GM23338 (cell line): ENCODE measurements at regions not wholly inside any gene's neighbourhood (a gene's known extent, or its start where the extent isn't known, plus 50 kb on each side); places are given as distances from the start of the nearest gene placed in this dataset.

ENCODE experiments used
- ATAC-seq: fragments of 200-7000 bp; cut with Tn5 transposase; 3 replicates; pipeline ENCODE4 v1.9.1; 2020
- DNase-seq: peaks from one replicate; pipeline ENCODE4 v3.0.0-alpha.2; 2015; ENCODE audit warnings: low spot score
- H2AFZ ChIP-seq: fragments of 200-600 bp; sonication (generic); 2 replicates; pipeline ENCODE4 v1.8.0; 2016; ENCODE audit warnings: antibody characterized with exemption, mild to moderate bottlenecking, moderate library complexity
- H3F3A ChIP-seq: fragments of 200-600 bp; sonication (generic); replicated peaks from 2 replicates; pipeline ENCODE4 v1.8.0; 2017; ENCODE audit warnings: antibody characterized with exemption, mixed run types, low read depth
- H3K27ac ChIP-seq: fragments of 200-600 bp; sonication (generic); 2 replicates; pipeline ENCODE4 v1.6.1; 2016; ENCODE audit warnings: low read depth
- H3K27me3 ChIP-seq: fragments of 200-600 bp; sonication (generic); 2 replicates; pipeline ENCODE4 v1.8.0; 2016; ENCODE audit warnings: mild to moderate bottlenecking, mixed run types, moderate library complexity; ENCODE audit not compliant: insufficient read depth
- H3K36me3 ChIP-seq: fragments of 200-600 bp; sonication (generic); 2 replicates; pipeline ENCODE4 v1.8.0; 2016; ENCODE audit warnings: mild to moderate bottlenecking; ENCODE audit not compliant: insufficient read depth
- H3K4me1 ChIP-seq: fragments of 200-600 bp; sonication (generic); 2 replicates; pipeline ENCODE4 v1.8.0; 2016; ENCODE audit warnings: mild to moderate bottlenecking, moderate library complexity; ENCODE audit not compliant: insufficient read depth
- H3K4me2 ChIP-seq: fragments of 200-600 bp; sonication (generic); 2 replicates; pipeline ENCODE4 v1.7.1; 2017; ENCODE audit warnings: mixed run types
- H3K4me3 ChIP-seq: fragments of 200-600 bp; sonication (generic); 2 replicates; pipeline ENCODE4 v1.6.1; 2016; ENCODE audit warnings: mixed run types
- H3K79me2 ChIP-seq: fragments of 200-600 bp; sonication (generic); replicated peaks from 2 replicates; pipeline ENCODE4 v1.8.0; 2017; ENCODE audit warnings: mild to moderate bottlenecking; ENCODE audit not compliant: insufficient read depth
- H3K9me2 ChIP-seq: fragments of 200-600 bp; sonication (generic); 2 replicates; pipeline ENCODE4 v1.8.0; 2017; ENCODE audit not compliant: insufficient read depth
- H4K20me1 ChIP-seq: fragments of 200-600 bp; sonication (generic); replicated peaks from 2 replicates; pipeline ENCODE4 v1.8.0; 2017; ENCODE audit warnings: mild to moderate bottlenecking; ENCODE audit not compliant: insufficient read depth
- H3K27ac Mint-ChIP-seq: 2 replicates; pipeline ENCODE4 v1.8.0; 2020; ENCODE audit warnings: inconsistent platforms, mild to moderate bottlenecking, moderate library complexity, mixed read lengths
- H3K27me3 Mint-ChIP-seq: 3 replicates; pipeline ENCODE4 v1.8.0; 2022; ENCODE audit warnings: low read depth, mild to moderate bottlenecking, moderate library complexity, mixed read lengths, inconsistent platforms; ENCODE audit not compliant: insufficient read depth, poor library complexity
- H3K36me3 Mint-ChIP-seq: 3 replicates; pipeline ENCODE4 v1.8.0; 2021; ENCODE audit warnings: low read depth, mild to moderate bottlenecking, inconsistent platforms, moderate library complexity, mixed read lengths
- H3K4me1 Mint-ChIP-seq: 3 replicates; pipeline ENCODE4 v1.8.0; 2020; ENCODE audit warnings: mild to moderate bottlenecking, inconsistent platforms, mixed read lengths
- H3K4me3 Mint-ChIP-seq: 3 replicates; pipeline ENCODE4 v1.8.0; 2021; ENCODE audit warnings: moderate library complexity, mild to moderate bottlenecking, inconsistent platforms, mixed read lengths
- H3K9me3 Mint-ChIP-seq: 3 replicates; pipeline ENCODE4 v1.8.0; 2020; ENCODE audit warnings: moderate library complexity, mild to moderate bottlenecking, inconsistent platforms, mixed read lengths
- CREB1 ChIP-seq: fragments of 250-450 bp; sonication (Bioruptor Pico); IDR thresholded peaks from 2 replicates; pipeline ENCODE4 v1.5.0; 2020; ENCODE audit warnings: low read depth, mild to moderate bottlenecking, moderate library complexity
- EZH2 ChIP-seq: fragments of 200-600 bp; sonication (generic); IDR thresholded peaks from one replicate; pipeline ENCODE4 v1.8.0; 2017; ENCODE audit warnings: antibody characterized with exemption, mild to moderate bottlenecking, low read depth; ENCODE audit not compliant: unreplicated experiment
- EZH2phosphoT487 ChIP-seq: fragments of 200-600 bp; sonication (generic); IDR thresholded peaks from one replicate; pipeline ENCODE4 v1.8.1; 2018; ENCODE audit warnings: antibody characterized with exemption; ENCODE audit not compliant: unreplicated experiment
- JUNB ChIP-seq: IDR thresholded peaks from one replicate; pipeline ENCODE4 v1.6.1; 2016; ENCODE audit warnings: antibody characterized with exemption; ENCODE audit not compliant: unreplicated experiment
- NANOG ChIP-seq: IDR thresholded peaks from 2 replicates; pipeline ENCODE4 v1.6.1; 2016; ENCODE audit warnings: antibody characterized with exemption, borderline replicate concordance
- POLR2AphosphoS5 ChIP-seq: IDR thresholded peaks from 2 replicates; pipeline ENCODE4 v1.6.1; 2016; ENCODE audit warnings: antibody characterized with exemption, low read depth
- STAT1 ChIP-seq: IDR thresholded peaks from one replicate; pipeline ENCODE4 v1.6.1; 2016; ENCODE audit warnings: antibody characterized with exemption; ENCODE audit not compliant: unreplicated experiment
- ZNF114 ChIP-seq: fragments of 250-450 bp; sonication (Bioruptor Pico); IDR thresholded peaks from 2 replicates; pipeline ENCODE4 v1.5.0; 2020; ENCODE audit warnings: mild to moderate bottlenecking, moderate library complexity
- ZNF331 ChIP-seq: fragments of 250-450 bp; sonication (Bioruptor Pico); IDR thresholded peaks from 2 replicates; pipeline ENCODE4 v1.5.0; 2020; ENCODE audit warnings: low read depth, mild to moderate bottlenecking, moderate library complexity
- TF ChIP-seq, protein P1 (sequence below): fragments of 250-450 bp; sonication (Bioruptor Pico); IDR thresholded peaks from 2 replicates; pipeline ENCODE4 v1.5.0; 2020; ENCODE audit warnings: mild to moderate bottlenecking, moderate library complexity
- TF ChIP-seq, protein P2 (sequence below), 2 experiments: fragments of 200-600 bp in 1 of 2; sonication (generic) in 1 of 2; conservative IDR thresholded peaks; 2 replicates each; pipeline versions ENCODE4 v1.5.1 to v1.6.1; 2016 to 2017; ENCODE audit warnings: antibody characterized with exemption in 2 of 2, low read depth in 2 of 2, mild to moderate bottlenecking in 2 of 2, moderate library complexity in 1 of 2
- TF ChIP-seq, protein P3 (sequence below): IDR thresholded peaks from 2 replicates; pipeline ENCODE4 v1.6.1; 2016; ENCODE audit warnings: antibody characterized with exemption
- TF ChIP-seq, protein P4 (sequence below): IDR thresholded peaks from one replicate; pipeline ENCODE4 v1.6.1; 2018; ENCODE audit warnings: antibody characterized with exemption; ENCODE audit not compliant: unreplicated experiment

DNA sequence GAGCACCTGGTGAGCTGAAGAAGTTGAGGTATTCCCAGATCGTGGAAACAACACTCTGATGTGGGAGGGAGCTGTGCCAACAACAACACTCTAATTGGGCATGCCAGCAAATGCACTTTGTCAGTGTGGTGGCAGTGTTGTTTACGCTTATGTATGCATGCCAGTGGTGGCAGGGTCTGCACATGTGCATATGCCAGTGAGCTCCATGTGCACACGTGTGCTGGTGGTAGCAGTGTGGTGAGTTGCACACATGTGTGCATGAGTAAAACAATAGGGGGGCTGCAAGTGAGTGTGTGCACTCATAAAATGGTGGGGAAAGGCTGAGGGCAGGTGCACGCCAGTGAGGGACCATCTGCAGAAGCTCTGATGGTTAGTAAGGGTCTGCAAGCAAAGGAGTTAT is 134.2 kb downstream of the DMRTA1 start:
- Histone ChIP-seq H3K27ac (no peak overlapping the region), H3F3A (no peaks in the 10 kb centered on the region), H3K4me3 (no peak overlapping the region), H3K79me2 (no peaks in the 10 kb centered on the region), H4K20me1 (no peaks in the 10 kb centered on the region), H3K36me3 (no peaks in the 10 kb centered on the region), H3K27me3 (no peaks in the 10 kb centered on the region), H3K4me2 (no peak overlapping the region), H2AFZ (no peak overlapping the region), H3K4me1 (no peaks in the 10 kb centered on the region), H3K9me2 (0 out of 2 replicates have a peak, but pooled peaks cover 2% of the 10 kb centered on the region)
- no peak for TF ChIP-seq ZNF114 (CRISPR knock-in tag)
- no peak for TF ChIP-seq STAT1
- TF ChIP-seq EZH2 = no peak
- TF ChIP-seq ZNF331 = no peak
- TF ChIP-seq, protein P1, sequence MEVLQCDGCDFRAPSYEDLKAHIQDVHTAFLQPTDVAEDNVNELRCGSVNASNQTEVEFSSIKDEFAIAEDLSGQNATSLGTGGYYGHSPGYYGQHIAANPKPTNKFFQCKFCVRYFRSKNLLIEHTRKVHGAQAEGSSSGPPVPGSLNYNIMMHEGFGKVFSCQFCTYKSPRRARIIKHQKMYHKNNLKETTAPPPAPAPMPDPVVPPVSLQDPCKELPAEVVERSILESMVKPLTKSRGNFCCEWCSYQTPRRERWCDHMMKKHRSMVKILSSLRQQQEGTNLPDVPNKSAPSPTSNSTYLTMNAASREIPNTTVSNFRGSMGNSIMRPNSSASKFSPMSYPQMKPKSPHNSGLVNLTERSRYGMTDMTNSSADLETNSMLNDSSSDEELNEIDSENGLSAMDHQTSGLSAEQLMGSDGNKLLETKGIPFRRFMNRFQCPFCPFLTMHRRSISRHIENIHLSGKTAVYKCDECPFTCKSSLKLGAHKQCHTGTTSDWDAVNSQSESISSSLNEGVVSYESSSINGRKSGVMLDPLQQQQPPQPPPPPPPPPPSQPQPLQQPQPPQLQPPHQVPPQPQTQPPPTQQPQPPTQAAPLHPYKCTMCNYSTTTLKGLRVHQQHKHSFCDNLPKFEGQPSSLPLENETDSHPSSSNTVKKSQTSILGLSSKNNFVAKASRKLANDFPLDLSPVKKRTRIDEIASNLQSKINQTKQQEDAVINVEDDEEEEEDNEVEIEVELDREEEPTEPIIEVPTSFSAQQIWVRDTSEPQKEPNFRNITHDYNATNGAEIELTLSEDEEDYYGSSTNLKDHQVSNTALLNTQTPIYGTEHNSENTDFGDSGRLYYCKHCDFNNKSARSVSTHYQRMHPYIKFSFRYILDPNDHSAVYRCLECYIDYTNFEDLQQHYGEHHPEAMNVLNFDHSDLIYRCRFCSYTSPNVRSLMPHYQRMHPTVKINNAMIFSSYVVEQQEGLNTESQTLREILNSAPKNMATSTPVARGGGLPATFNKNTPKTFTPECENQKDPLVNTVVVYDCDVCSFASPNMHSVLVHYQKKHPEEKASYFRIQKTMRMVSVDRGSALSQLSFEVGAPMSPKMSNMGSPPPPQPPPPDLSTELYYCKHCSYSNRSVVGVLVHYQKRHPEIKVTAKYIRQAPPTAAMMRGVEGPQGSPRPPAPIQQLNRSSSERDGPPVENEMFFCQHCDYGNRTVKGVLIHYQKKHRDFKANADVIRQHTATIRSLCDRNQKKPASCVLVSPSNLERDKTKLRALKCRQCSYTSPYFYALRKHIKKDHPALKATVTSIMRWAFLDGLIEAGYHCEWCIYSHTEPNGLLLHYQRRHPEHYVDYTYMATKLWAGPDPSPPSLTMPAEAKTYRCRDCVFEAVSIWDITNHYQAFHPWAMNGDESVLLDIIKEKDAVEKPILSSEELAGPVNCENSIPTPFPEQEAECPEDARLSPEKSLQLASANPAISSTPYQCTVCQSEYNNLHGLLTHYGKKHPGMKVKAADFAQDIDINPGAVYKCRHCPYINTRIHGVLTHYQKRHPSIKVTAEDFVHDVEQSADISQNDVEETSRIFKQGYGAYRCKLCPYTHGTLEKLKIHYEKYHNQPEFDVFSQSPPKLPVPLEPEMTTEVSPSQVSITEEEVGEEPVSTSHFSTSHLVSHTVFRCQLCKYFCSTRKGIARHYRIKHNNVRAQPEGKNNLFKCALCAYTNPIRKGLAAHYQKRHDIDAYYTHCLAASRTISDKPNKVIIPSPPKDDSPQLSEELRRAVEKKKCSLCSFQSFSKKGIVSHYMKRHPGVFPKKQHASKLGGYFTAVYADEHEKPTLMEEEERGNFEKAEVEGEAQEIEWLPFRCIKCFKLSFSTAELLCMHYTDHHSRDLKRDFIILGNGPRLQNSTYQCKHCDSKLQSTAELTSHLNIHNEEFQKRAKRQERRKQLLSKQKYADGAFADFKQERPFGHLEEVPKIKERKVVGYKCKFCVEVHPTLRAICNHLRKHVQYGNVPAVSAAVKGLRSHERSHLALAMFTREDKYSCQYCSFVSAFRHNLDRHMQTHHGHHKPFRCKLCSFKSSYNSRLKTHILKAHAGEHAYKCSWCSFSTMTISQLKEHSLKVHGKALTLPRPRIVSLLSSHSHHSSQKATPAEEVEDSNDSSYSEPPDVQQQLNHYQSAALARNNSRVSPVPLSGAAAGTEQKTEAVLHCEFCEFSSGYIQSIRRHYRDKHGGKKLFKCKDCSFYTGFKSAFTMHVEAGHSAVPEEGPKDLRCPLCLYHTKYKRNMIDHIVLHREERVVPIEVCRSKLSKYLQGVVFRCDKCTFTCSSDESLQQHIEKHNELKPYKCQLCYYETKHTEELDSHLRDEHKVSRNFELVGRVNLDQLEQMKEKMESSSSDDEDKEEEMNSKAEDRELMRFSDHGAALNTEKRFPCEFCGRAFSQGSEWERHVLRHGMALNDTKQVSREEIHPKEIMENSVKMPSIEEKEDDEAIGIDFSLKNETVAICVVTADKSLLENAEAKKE (CRISPR knock-in tag) = no peak
- TF ChIP-seq, protein P2, sequence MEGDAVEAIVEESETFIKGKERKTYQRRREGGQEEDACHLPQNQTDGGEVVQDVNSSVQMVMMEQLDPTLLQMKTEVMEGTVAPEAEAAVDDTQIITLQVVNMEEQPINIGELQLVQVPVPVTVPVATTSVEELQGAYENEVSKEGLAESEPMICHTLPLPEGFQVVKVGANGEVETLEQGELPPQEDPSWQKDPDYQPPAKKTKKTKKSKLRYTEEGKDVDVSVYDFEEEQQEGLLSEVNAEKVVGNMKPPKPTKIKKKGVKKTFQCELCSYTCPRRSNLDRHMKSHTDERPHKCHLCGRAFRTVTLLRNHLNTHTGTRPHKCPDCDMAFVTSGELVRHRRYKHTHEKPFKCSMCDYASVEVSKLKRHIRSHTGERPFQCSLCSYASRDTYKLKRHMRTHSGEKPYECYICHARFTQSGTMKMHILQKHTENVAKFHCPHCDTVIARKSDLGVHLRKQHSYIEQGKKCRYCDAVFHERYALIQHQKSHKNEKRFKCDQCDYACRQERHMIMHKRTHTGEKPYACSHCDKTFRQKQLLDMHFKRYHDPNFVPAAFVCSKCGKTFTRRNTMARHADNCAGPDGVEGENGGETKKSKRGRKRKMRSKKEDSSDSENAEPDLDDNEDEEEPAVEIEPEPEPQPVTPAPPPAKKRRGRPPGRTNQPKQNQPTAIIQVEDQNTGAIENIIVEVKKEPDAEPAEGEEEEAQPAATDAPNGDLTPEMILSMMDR (conservative IDR thresholded peaks at IDR 0.05; ENCODE audit: low read depth in 2 of 2) = no peak
- TF ChIP-seq, protein P3, sequence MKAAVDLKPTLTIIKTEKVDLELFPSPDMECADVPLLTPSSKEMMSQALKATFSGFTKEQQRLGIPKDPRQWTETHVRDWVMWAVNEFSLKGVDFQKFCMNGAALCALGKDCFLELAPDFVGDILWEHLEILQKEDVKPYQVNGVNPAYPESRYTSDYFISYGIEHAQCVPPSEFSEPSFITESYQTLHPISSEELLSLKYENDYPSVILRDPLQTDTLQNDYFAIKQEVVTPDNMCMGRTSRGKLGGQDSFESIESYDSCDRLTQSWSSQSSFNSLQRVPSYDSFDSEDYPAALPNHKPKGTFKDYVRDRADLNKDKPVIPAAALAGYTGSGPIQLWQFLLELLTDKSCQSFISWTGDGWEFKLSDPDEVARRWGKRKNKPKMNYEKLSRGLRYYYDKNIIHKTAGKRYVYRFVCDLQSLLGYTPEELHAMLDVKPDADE = no peak
- TF ChIP-seq POLR2AphosphoS5 = no peak
- no peak for TF ChIP-seq CREB1
- no peak for TF ChIP-seq NANOG
- no peak for TF ChIP-seq JUNB
- TF ChIP-seq, protein P4, sequence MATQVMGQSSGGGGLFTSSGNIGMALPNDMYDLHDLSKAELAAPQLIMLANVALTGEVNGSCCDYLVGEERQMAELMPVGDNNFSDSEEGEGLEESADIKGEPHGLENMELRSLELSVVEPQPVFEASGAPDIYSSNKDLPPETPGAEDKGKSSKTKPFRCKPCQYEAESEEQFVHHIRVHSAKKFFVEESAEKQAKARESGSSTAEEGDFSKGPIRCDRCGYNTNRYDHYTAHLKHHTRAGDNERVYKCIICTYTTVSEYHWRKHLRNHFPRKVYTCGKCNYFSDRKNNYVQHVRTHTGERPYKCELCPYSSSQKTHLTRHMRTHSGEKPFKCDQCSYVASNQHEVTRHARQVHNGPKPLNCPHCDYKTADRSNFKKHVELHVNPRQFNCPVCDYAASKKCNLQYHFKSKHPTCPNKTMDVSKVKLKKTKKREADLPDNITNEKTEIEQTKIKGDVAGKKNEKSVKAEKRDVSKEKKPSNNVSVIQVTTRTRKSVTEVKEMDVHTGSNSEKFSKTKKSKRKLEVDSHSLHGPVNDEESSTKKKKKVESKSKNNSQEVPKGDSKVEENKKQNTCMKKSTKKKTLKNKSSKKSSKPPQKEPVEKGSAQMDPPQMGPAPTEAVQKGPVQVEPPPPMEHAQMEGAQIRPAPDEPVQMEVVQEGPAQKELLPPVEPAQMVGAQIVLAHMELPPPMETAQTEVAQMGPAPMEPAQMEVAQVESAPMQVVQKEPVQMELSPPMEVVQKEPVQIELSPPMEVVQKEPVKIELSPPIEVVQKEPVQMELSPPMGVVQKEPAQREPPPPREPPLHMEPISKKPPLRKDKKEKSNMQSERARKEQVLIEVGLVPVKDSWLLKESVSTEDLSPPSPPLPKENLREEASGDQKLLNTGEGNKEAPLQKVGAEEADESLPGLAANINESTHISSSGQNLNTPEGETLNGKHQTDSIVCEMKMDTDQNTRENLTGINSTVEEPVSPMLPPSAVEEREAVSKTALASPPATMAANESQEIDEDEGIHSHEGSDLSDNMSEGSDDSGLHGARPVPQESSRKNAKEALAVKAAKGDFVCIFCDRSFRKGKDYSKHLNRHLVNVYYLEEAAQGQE = no peak
- TF ChIP-seq EZH2phosphoT487 = no peak
- DNase-seq (no peak), ATAC-seq (no peak)
- Mint-ChIP-seq H3K27ac (no peak overlapping the region), H3K27me3 (no peaks in the 10 kb centered on the region), H3K36me3 (peaks cover 7% of the 10 kb centered on the region; the same call in 2 of the 3 replicates), H3K4me3 (no peak overlapping the region), H3K4me1 (no peaks in the 10 kb centered on the region; the same call in 2 of the 3 replicates), H3K9me3 (peaks cover 6% of the 10 kb centered on the region; the same call in 1 of the 3 replicates)
